Erythroblast (primary cell): ENCODE measurements at regions not wholly inside any gene's neighbourhood (a gene's known extent, or its start where the extent isn't known, plus 50 kb on each side); places are given as distances from the start of the nearest gene placed in this dataset.

ENCODE experiments used
- DNase-seq, 2 experiments: peaks; one replicate each; lab custom pipeline; 2025; lab: John Stamatoyannopoulos, UW
- GATA1 ChIP-seq: IDR thresholded peaks from 2 replicates; pipeline ENCODE4 v1.6.1; 2011; ENCODE audit warnings: low read depth, mild to moderate bottlenecking, control low read depth, low read length, moderate library complexity
- POLR2A ChIP-seq: IDR thresholded peaks from 2 replicates; pipeline ENCODE4 v1.6.1; 2011; ENCODE audit warnings: mild to moderate bottlenecking, low read length

DNA sequence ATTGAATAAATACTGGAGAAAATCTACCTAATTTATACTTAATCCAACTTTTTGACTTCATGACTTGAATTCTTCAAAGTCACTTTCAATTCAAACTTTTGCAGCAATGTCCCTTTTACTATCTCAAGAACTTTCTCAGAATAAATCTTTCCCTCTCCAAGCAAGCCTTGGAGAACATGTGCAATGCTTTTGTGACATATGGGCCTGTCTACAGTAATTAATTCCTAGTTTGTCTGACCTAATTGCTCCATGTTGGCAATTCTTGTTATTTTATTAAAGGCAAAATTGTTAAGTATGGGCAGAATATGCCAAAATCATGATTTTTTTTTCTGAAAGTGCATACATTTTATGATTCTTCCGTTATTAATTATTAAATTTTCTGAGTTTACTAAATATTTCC is 1115.3 kb downstream of the PDHA2 start:
- TF ChIP-seq GATA1: no peak
- TF ChIP-seq POLR2A: no peak
- no peak for DNase-seq

DNA sequence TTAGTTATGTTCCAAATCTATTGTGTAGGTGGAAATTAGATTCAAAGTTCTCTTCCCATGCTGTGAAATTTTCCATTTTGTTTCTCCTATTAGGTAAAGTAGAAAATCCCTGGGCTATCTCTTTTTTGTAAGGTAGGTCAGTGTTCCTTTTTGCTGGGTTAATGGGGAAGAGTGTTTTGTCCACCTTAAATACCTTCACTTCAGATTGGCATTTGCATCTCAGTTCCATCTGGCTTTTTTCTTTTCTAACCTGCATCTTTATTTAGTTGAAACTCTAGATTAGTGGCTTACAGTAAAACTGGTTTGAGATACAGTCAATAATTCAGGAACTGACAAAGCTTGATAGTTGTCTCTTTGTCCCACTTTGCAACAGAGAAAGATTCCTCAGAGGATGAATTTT is 1115.8 kb downstream of the PDHA2 start:
- no peak for TF ChIP-seq POLR2A
- TF ChIP-seq GATA1: no peak
- DNase-seq: no peak

DNA sequence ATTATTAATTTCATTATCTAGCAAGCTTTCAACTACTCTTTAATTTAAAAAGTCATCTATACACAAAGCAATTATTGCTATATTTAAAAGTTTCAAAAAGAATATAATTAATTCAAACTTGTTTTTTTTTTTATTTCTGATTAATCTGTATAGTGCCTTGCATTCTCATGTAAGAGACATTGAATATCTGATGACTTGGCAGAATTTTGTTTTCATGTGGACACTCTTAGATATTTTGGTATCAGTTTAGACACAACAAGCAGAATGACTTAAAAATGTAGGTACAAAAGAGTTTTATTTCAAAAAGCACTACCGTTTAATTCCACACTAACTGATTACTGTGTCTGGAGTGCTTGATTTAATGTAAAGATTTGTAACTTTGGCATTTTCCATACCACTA is 1129.6 kb downstream of the PDHA2 start:
- no peak for DNase-seq
- TF ChIP-seq GATA1 (no peak), POLR2A (no peak)

DNA sequence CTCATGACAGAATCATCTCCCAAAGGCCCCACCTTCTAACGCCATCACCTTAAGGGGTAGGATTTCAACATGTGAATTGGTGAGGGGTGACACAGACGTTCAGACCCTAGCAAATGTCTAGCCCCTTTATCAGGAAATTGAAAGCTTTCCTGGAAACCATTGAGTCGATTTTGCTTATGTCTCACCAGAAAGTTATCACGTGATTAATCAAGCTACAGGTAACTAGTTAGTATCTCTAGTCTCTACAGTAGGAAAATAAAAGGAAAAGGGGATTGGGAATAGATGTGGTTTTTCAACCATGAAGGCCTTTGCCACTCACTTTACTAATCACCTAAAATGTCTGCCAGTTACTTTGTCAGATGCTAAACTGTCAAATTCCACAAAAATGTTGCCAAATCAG is 1133.0 kb downstream of the PDHA2 start:
- TF ChIP-seq POLR2A (no peak), GATA1 (no peak)

DNA sequence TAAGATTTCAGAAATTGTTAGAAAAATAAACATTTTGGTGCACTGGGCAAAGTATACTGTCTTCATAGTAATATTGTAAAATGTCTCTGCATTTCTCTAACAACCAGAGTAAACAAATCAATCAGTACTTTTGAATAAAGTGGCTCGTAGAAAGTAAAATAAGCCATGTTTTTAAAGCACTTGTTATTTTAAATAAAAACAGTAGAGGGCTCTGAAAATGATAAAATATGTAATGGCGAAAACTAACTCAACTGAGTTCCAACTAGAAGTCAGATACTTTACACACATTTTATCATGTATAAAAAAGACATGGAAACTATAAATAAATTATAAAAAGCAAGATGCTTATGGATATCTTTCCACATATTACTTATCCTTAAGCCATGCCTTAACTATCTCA is 1134.4 kb downstream of the PDHA2 start:
- TF ChIP-seq GATA1: no peak
- TF ChIP-seq POLR2A: no peak

More for the DNA sequence above, 1133.0 kb downstream of the PDHA2 start:
- no peak for DNase-seq

DNA sequence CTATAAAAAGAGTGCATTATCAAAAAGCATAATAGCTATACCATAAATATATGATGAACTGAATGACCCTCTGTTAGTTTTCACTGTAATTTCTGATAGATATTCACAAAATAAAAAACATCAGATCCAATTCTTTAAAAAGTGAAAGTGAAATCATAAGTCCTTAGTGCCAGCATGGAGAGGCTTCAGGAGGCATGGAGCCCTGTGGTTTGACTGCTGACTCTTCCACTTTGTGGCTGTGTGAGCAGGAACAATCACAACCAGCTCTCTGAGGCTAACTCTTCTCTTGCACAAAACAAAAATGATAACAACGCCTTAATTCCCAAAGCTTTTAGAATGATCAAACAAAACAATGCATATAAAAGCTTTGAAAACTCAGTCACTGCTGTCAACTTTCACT is 1143.9 kb downstream of the PDHA2 start:
- TF ChIP-seq POLR2A: no peak
- no peak for TF ChIP-seq GATA1
- DNase-seq: no peak

More for the DNA sequence above, 1134.4 kb downstream of the PDHA2 start:
- DNase-seq: no peak

DNA sequence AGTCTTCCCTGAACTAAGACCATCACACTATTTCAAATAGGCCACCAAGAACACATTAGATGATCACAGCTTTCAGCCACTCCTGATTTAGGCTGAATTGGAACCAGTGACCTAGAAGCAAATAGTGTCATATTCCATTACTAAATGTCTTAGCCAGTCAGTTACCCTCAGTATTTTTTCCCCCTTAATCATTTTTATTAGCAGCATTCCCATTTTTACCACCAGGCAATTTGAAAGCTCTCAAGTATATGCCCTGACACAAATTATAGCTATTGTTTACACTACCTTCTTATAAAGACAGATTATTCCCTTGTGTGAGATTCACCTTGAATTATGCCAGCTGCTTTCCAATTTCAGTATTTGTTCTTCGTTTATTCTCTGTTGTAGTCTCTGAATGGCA is 1146.9 kb downstream of the PDHA2 start:
- no peak for DNase-seq
- TF ChIP-seq GATA1: no peak
- no peak for TF ChIP-seq POLR2A

DNA sequence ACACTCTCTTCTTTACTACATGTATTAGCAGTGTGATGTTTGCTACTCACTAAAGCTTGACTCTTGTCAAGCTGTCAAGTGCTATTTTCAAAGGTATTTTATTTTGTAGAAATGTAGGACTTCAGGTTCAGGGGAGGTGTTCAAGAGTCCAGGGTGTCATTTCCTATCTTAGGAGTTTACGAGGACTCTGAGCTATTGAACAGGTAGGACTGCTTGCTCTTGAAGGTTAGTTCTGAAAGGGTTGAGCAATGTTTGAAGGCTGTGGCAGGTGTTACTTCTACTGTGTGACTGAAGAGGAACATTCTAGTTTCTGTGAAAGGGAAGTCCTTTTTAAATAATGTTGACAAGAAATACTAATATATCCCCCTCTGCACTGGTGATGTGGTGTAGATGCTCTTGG is 1151.2 kb downstream of the PDHA2 start:
- DNase-seq: no peak
- TF ChIP-seq GATA1 (no peak), POLR2A (no peak)

DNA sequence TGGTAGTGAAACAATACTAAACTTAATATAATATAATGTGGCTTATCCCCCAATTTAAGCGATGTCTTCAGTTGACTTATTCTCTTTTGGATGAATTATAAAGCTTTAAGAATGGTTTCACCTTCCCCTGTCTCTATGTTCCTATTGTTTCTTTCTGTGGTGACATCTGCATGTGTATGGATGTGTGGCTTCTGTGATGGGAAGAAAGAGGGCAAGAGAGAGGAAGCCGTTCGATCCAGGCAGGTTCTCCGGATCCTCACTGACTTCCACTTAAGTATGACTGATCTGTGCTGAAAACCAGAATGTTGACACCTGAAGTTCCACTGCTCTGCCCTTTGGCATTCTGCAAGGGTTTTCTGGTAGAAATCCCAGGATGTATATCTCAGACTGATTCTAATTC is 1150.8 kb downstream of the STPG2 start:
- no peak for DNase-seq
- no peak for TF ChIP-seq GATA1
- no peak for TF ChIP-seq POLR2A

DNA sequence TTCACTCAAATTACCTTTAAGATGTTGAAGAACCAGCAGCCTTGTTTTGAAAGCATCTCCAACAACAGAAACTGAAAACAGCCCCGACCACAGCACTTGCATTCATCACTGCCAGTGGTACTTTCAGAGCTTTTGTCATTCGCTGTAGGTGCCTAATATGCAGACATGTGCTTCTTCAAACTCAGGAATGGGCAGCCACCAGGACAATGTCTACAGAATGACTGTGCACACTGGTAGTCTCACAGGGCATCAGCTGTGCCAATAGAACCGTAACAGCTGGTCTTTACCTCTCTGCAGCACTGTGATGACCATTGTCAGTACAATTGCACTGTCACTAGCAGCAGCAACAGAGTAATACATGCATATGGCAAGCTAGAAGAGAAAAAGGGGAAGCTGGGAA is 1149.7 kb downstream of the STPG2 start:
- TF ChIP-seq POLR2A (no peak), GATA1 (no peak)
- no peak for DNase-seq

DNA sequence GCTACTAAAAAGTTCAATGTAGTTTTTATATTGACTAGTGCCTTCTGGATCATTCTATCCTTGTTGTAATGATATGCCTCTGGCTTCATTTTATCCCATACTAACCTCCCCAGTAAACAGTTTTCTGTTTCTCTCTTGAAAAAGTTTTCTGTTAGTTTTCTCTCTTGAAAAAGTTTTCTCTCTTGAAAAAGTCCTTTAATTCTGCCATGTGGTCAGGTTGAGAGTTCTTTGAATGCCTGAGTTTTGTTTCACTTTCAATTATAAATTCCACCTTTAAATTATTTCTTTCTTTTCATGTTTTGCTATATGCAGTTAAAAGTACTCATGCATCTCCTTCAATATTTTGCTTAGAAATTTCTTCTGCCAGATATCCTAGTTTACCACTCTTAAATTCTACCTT is 1139.6 kb downstream of the STPG2 start:
- TF ChIP-seq POLR2A (no peak), GATA1 (no peak)
- DNase-seq: no peak

DNA sequence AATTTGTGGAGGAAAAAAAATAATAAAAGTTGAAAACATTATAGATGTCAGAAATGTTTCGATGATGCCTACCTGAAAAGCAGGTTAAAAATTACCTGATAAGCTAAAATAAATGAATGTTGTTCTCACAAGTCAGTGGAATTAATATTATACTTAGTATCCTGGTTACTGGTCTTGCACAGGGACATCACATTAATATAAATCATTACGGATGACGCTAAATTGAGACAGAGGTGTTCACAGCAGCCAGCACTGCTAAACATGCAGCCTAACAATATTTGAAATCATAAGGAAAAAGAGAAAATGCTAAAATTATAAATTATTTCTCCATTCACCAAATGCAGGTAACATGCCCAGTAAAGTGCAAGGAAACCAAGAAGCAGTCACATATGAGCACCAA is 1130.0 kb downstream of the STPG2 start:
- TF ChIP-seq GATA1 (no peak), POLR2A (no peak)

DNA sequence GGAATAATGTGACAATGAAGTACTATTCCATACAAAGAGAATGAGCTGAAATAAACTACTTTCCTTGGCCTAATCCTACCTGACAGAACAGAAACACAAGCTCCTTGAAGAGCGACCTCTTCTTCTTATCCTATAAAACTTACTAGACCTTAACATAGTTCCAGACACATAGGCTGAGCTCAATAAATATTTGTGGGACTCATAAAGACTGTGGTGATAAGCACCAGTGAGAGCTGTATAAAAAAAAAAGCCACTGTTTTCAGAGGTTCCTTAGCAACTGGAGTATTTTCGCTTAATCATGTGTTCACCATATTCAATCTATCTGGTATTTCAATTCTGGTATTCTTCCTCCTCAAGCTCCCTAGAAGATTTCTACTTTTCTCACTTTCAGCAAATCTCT is 1129.6 kb downstream of the STPG2 start:
- TF ChIP-seq POLR2A (no peak), GATA1 (no peak)
- DNase-seq: peak in 1 of 2 experiments; percentile 3

More for the DNA sequence above, 1130.0 kb downstream of the STPG2 start:
- DNase-seq: no peak

DNA sequence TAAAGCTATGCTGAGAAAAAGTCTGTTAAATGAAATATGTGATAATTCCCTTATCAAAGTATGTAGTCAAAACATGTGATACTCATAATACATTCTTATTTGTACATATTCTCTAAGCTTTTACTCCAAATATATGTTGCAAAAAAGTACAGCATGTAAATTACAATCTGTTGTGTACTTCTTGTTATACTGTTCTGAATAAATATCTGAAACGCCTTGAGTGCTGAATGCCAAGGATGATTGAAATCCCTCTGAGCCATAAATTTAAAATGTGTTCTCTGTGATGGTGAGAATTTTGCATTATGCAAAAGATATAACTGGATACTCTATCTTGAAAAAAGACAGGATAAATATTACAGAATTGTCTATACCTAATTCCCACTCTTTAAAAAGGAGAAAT is 1128.0 kb downstream of the STPG2 start:
- no peak for DNase-seq
- TF ChIP-seq POLR2A: no peak
- TF ChIP-seq GATA1: no peak

DNA sequence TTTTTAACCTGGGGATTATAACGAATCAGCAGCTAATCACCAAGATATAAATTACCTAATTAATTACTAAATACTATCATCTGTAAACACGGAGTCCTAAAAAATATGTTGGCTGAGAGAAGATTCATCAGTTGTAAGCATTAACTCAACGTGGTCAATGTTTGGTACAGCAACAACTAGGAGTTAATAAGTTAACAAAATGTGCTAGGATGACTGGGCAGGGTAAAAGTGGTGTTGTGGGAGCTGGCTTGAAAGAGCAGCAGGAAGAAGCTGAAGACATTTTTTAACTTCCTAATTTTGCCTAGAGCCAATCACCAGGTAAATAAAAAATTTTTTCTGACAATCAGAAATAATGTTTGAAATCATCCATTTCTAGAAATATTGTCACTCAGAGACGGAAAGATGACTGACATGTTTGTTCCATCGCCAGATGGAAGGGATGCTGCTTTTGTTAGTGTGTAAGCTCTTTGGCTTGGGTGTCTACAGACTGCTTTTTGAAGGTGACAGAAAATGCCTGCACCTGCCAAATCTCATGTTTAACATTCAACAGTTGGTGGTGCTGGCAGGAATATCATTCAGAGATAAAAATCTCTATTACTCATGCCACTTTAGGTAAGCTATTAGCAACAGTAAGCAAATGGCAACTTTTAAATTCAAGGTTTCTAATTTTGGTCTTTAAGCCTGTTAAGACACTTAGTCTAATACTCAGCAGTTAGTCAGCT is 1126.9 kb downstream of the STPG2 start:
- TF ChIP-seq GATA1 (no peak), POLR2A (no peak)
- DNase-seq: no peak
